ENCODE measurements at regions not wholly inside any gene's neighbourhood (a gene's known extent, or its start where the extent isn't known, plus 50 kb on each side); places are given as distances from the start of the nearest gene placed in this dataset.

GRCh38 chr6:138008791-138009190 lies 98.4 kb downstream of the PERP start:
- intact Hi-C loops (cut with micrococcal nuclease; ENCODE audit: unreplicated experiment) = loop anchor here (10.0 kb wide), 1 partner anchor 406 kb away; no protein-coding TSS in a partner anchor
- no TSS peak for BruUV-seq (replicated peaks)
- no peaks in the 10 kb centered on the region for H3K36me3 ChIP-seq (ENCODE audit: control insufficient read depth, insufficient read depth, low read length)
- H3K27me3 ChIP-seq (ENCODE audit: control insufficient read depth, insufficient read depth, low read length) = no peaks in the 10 kb centered on the region
- in situ Hi-C loops (cut with HindIII; ENCODE audit: low pct_unique_long_range_greater_than_20kb, low sequenced_read_pairs) = no loop called here
- TF ChIP-seq REST (IDR thresholded peaks at IDR 0.05; ENCODE audit: insufficient read depth in 1 of 2, low read depth in 2 of 2, low read length in 1 of 2) (no peak), CTCF (IDR thresholded peaks at IDR 0.05) (no peak), SIN3A (IDR thresholded peaks at IDR 0.05; ENCODE audit: borderline replicate concordance, insufficient read depth, low read depth, low read length) (no peak), POLR2AphosphoS5 (IDR thresholded peaks at IDR 0.05; ENCODE audit: low read depth, low read length) (no peak), TCF7L2 (IDR thresholded peaks at IDR 0.05; ENCODE audit: low read depth, low read length) (no peak)
- H3K27ac ChIP-seq (ENCODE audit: low read length) = peak overlapping the region; percentile 65
- no peak for DNase-seq (ENCODE audit: low read depth, low spot score)
- ChIA-PET POLR2A (no interaction called here), CTCF (interaction anchor here (0.6 kb wide), 1 partner anchor 247 kb away, joined by 3 read pairs; no protein-coding TSS in a partner anchor)
- ATAC-seq = no peak
- H3K4me3 ChIP-seq (ENCODE audit: low read depth in 2 of 2, low read length in 2 of 2) = no peak overlapping the region
- peaks cover 45% of the 10 kb centered on the region for H3K4me1 ChIP-seq (ENCODE audit: control insufficient read depth, insufficient read depth, low read length)
- no peaks in the 10 kb centered on the region for H3K9me3 ChIP-seq (ENCODE audit: control insufficient read depth, insufficient read depth, low read depth, low read length)

GRCh38 chr6:138011413-138011812 lies 95.8 kb downstream of the PERP start:
- ATAC-seq (no peak), DNase-seq (ENCODE audit: low read depth, low spot score) (no peak)
- Histone ChIP-seq H3K27ac (ENCODE audit: low read length) (peak overlapping the region; percentile 52; the same call in 1 of the 2 replicates), H3K4me1 (ENCODE audit: control insufficient read depth, insufficient read depth, low read length) (peaks cover 20% of the 10 kb centered on the region), H3K27me3 (ENCODE audit: control insufficient read depth, insufficient read depth, low read length) (no peaks in the 10 kb centered on the region), H3K9me3 (ENCODE audit: control insufficient read depth, insufficient read depth, low read depth, low read length) (no peaks in the 10 kb centered on the region), H3K4me3 (ENCODE audit: low read depth in 2 of 2, low read length in 2 of 2) (no peak overlapping the region), H3K36me3 (ENCODE audit: control insufficient read depth, insufficient read depth, low read length) (no peaks in the 10 kb centered on the region)
- CTCF ChIA-PET = interaction anchor here (0.6 kb wide), 2 partner anchors 9 to 788 kb away, joined by 4 read pairs; no protein-coding TSS in a partner anchor
- intact Hi-C loops (cut with micrococcal nuclease; ENCODE audit: unreplicated experiment) (no loop called here), in situ Hi-C loops (cut with HindIII; ENCODE audit: low pct_unique_long_range_greater_than_20kb, low sequenced_read_pairs) (no loop called here)
- TF ChIP-seq TCF7L2 (IDR thresholded peaks at IDR 0.05; ENCODE audit: low read depth, low read length) (no peak), REST (IDR thresholded peaks at IDR 0.05; ENCODE audit: insufficient read depth in 1 of 2, low read depth in 2 of 2, low read length in 1 of 2) (no peak), CTCF (IDR thresholded peaks at IDR 0.05) (no peak), POLR2AphosphoS5 (IDR thresholded peaks at IDR 0.05; ENCODE audit: low read depth, low read length) (no peak), SIN3A (IDR thresholded peaks at IDR 0.05; ENCODE audit: borderline replicate concordance, insufficient read depth, low read depth, low read length) (no peak)
- no TSS peak for BruUV-seq (replicated peaks)
- POLR2A ChIA-PET = no interaction called here

Measured in Panc1 (cell line).